ENCODE measurements at regions not wholly inside any gene's neighbourhood (a gene's known extent, or its start where the extent isn't known, plus 50 kb on each side); places are given as distances from the start of the nearest gene placed in this dataset.

DNA sequence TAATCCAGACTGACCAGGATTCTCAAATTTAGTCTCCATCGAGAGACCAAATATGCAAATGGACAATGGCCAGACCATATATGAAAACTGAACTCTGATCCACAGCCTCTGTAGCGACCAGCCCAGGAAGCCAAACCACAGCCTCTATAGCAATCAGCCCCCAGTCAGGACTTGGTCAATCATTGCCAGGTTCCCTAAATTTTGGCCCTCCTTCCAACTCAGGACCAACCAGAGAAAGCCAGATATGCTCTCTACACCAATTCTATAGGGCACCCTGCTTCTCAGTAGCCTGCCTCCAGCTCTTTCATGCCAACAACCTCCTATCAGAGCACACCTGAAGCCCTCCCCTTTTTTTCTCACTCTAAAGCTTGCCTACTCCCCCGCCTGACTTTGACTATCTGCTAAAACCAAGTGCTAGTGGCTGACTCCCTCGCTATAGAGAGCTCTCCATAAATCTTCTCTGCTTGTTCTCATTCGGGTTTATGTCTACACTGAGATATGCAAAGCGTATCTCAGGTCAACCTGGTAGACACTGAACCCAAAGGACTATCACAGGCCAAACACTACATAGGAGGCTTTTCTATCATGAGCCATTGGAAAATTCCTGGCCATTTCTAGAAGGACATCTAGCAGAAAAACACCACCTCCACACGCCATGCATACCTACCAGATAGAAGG is 110.5 kb upstream of the FUT8 start:
- TF ChIP-seq POLR2AphosphoS5 (IDR thresholded peaks at IDR 0.05; ENCODE audit: insufficient read depth in 1 of 2, low read depth in 1 of 2) = no peak
- TF ChIP-seq, protein P1, sequence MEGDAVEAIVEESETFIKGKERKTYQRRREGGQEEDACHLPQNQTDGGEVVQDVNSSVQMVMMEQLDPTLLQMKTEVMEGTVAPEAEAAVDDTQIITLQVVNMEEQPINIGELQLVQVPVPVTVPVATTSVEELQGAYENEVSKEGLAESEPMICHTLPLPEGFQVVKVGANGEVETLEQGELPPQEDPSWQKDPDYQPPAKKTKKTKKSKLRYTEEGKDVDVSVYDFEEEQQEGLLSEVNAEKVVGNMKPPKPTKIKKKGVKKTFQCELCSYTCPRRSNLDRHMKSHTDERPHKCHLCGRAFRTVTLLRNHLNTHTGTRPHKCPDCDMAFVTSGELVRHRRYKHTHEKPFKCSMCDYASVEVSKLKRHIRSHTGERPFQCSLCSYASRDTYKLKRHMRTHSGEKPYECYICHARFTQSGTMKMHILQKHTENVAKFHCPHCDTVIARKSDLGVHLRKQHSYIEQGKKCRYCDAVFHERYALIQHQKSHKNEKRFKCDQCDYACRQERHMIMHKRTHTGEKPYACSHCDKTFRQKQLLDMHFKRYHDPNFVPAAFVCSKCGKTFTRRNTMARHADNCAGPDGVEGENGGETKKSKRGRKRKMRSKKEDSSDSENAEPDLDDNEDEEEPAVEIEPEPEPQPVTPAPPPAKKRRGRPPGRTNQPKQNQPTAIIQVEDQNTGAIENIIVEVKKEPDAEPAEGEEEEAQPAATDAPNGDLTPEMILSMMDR (IDR thresholded peaks at IDR 0.05) = no peak
- TF ChIP-seq POLR2A (IDR thresholded peaks at IDR 0.05) = no peak
